Stromal cell of bone marrow (primary cell): ENCODE measurements at regions not wholly inside any gene's neighbourhood (a gene's known extent, or its start where the extent isn't known, plus 50 kb on each side); places are given as distances from the start of the nearest gene placed in this dataset.

ENCODE experiments used
- DNase-seq: peaks from one replicate; pipeline ENCODE4 v3.0.0-alpha.2; 2012; ENCODE audit warnings: low read depth

DNA sequence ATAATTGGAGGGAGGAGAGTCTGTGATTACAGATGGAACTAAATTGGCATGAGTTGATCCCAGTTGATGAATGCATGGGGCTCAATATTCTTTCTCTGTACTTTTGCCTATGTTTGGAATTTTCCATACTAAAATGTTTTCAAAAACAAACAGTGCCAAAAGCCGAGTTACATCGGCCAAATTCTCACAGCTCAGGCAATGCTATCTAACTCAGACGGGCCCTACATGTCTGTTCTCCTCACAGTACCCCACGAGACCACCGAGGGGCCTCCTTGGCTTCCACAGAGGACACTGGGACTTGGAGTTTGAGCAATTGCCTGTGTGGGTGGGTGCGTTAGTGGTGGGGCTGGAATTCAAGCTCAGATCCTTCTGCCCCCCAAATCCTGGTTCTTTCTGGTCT, 413.2 kb downstream of the CDH26 start:
- DNase-seq = no peak

GRCh38 chr20:60372275-60372674, 414.1 kb downstream of the CDH26 start:
- no peak for DNase-seq

DNA sequence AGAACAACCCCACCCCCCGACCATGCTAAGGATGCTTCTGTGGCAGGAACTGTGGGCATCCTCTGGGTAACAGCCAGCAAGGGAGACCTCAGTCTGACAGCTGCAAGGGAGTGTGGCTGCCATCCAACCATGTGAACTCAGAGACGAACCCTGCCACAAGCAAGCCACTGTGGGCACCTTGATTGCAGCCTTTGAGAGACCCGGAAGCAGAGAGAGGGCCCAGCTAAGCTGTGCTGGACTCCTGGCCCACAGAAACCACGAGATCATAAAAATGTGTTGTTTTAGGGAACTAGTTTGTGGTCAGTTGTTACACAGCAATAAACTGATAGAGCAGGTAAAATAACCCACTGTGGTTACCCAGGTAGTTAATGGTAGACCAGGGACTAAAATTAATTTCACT, 414.6 kb downstream of the CDH26 start:
- DNase-seq = no peak

GRCh38 chr20:60378620-60379019, 420.4 kb downstream of the CDH26 start:
- no peak for DNase-seq

DNA sequence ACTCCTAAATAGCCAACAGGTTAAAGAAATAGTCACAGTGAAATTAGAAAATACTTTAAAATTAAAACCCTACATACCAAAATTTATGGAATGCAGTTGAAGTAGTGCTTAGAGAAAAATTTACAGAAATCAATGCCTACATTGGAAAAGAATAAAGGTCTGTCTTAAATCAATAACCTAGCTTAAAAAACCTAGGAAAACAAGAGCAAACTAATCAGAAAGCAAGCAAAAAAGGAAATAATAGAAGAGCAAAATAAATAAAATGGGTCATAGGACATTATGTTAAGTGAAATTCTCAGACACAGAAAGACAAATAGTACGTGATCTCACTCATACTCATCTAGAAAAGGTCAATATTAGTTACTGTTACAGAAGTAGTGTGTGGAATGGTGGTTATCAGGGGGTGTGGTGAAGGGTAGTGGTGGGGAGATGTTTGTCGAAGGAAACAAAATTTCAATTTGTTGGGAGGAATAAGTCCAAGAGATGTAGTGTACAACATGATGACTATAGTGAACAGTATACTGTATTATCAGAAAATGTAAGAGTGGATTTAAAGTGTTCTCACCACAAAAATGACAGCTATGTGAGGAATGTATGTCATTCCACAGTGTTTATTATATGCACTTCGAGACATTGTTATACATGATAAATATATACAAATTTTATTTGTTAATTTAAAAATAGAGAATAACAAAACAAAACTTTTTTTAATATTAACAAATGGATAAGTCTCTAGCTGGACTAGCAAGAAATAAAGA, 423.6 kb downstream of the CDH26 start:
- DNase-seq = no peak

GRCh38 chr20:60389441-60389840, 431.2 kb downstream of the CDH26 start:
- DNase-seq = no peak

GRCh38 chr20:60389882-60390281, 431.7 kb downstream of the CDH26 start:
- DNase-seq = no peak

- DNase-seq = no peak
Measured at GRCh38 chr20:60395991-60396390, 437.8 kb downstream of the CDH26 start.

DNA sequence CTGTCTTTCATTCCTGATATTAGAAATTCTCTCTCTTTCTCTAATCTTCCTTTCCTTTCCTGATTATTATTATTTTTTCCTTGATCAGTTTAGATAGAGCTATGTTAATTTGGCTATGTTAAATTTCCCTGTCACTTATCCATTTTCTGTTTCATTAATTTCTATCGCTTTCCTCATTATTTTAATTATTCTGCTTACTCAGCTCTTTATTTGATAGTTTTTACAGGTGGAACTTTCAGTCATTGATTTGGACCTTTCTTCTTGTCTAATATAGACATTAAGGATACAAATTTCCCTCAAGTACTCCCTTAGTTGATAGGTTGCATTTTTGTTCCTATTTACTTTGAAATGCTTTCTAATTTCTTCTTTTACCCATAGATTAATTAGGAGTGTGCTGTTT, 442.3 kb downstream of the CDH26 start:
- DNase-seq = no peak

GRCh38 chr20:60402189-60403058, 444.2 kb downstream of the CDH26 start:
- no peak for DNase-seq

DNA sequence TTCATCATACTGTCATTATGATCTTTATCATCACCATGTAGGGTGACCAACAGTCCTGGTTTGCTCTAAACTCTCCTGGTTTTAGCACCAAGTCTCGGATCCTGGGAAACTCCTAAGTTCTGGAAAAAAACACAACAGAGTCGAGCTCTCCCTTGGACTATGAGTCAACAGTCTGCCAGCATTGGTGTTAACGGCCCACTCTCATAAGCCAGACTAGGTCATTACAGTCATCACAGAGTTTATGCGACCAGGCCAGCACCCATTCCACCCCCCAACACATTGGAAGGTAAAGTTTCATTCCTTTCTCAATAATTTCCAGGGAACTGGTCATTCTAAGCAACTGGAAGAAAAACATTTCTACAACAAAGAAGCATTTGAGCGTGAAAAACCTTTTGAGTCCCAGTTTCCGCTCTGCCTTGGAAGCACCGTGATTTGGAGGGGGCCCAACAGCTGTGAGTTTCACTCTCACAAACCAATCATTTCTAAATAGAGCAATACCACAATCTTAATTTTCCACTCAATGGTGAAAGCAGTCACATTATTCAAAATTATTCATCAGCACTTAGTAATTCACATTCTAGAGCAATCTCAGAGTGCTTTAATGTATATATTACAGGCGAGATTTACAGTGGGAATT, 445.0 kb downstream of the CDH26 start:
- no peak for DNase-seq

DNA sequence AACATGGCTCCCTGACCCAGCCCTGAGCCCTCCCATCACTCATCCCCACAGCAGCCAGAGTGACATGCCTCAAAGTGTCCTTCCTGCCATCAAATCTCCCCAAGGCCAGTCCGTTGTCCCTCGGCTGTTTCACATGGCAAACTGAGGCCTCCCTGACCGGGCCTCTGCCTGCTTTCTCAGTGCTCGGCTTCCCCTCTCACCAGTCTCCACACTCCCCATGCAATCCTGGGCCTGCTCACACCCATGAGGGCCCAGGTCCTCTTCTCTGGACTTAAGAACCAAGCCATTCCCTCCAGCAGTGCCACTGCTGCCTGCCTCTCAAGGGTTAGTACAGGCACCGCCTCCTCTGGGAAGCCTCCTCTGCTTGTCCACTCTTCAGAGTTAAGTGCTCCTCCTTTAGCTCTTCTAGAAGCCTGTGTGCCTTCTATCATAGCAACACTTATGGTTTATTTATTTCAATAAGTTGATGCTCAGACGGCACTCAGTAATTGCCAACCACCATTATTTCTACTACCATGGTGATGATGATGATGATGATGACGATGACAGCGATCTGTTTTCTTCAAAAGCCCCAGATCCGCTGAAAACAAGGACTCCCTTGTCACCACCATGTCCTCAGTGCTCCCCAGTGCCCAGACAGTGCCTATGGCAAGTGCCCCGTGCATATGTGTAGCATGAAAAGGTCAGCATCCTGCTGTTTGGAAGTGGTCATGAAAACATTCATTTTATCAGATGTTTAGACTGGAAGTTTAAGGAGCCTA, 449.0 kb downstream of the CDH26 start:
- no peak for DNase-seq

DNA sequence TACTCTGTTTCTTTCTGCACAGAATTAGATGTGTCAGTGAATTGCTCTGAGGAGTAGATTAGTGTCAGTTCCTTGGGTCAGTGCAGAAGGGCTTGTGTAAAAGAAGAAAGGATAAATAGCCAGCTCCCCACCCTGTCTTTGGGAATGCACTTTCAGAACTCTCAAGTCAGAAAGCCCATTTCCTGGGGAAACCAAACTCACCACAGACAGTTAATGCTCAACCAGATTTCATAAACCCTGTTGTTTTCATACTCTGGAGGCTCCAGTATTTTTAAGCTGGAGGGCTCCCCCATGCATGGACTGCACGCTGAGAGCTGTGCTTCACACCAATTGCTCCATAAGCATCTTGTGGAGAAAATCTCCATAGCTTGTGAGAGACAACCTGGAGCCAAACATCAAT, 449.7 kb downstream of the CDH26 start:
- no peak for DNase-seq

DNA sequence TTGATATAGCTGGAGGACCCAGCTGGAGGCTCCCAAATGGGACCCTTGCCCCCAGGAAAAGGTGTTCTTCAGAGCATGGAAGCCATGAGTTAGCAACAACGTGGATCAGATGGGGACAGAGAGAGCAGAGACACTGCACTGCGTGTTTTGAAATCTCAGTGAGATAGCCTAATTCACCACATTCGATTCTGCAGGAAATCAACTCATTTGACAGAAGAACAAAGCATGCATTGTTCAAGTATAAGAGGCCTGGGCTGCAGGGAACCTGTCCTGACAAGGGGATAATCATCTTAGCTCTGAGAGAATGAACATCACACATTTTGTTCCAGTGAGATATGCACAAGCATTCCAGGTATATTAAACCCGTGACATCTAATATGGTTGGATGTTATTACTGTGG, 450.2 kb downstream of the CDH26 start:
- DNase-seq = no peak

GRCh38 chr20:60410618-60411264, 452.5 kb downstream of the CDH26 start:
- no peak for DNase-seq

GRCh38 chr20:60411813-60412212, 453.6 kb downstream of the CDH26 start:
- no peak for DNase-seq

GRCh38 chr20:60420676-60421229, 462.5 kb downstream of the CDH26 start:
- no peak for DNase-seq

DNA sequence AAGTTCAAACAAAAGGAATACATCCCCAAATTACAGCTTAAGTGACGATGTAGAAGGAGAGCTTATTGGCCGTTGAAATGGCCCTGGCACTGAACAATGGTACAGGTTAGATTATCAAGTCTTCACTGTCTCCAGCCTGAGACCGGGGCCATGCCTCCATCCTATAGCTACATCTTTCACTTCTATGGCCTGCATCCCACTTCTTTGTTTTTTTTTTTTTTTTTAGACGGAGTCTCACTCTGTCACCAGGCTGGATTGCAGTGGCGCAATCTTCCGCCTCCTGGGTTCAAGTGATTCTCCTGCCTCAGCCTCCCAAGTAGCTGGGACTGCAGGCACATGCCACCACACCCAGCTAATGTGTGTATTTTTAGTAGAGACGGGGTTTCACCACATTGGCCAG, 464.6 kb downstream of the CDH26 start:
- DNase-seq = no peak

GRCh38 chr20:60424267-60424902, 466.2 kb downstream of the CDH26 start:
- DNase-seq = peak; percentile 9

DNA sequence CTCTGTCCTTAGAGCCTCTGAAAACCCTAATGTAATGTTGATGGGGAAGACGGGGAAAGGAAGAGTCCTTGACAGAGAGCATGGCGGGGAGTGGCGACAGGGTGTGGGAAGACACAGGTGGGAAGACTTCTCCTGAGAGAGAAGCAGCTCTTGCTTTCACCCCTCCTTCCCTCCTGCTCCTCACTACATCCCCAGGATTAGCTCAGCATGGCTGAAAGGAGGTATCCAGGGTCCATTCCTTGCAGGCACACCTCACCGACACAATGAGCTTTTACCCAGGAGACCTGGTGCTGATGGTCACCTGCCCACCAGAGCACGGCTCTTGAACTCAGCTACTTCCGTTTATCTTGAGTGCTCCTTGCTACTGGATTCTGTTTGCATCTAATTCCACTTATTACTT, 469.3 kb downstream of the CDH26 start:
- no peak for DNase-seq

DNA sequence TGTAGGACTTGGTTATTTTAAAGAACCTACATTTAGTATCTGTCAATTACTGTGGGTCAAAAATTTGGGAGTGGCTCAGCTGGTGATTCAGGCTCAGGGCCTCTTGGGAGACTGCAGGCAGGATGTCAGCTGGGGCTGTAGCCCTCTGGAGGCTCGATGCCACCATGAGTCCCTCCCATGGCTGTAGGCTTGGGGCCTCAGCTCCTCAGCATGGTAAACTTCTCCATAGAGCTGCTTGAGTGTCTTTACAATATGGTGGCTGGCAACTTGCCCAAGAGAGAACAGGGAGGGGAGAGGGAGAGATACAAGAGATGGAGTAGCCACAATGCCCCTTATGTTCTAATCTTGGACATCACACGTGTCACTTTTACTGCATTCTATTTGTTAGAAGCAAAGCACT, 470.4 kb downstream of the CDH26 start:
- no peak for DNase-seq
